OCI-LY3 (cell line): ENCODE measurements at regions not wholly inside any gene's neighbourhood (a gene's known extent, or its start where the extent isn't known, plus 50 kb on each side); places are given as distances from the start of the nearest gene placed in this dataset.

ENCODE experiments used
- H2AFZ ChIP-seq: fragments of 200-600, 300-600 bp; shearing (Covaris generic); 2 replicates; pipeline ENCODE4 v1.6.0; 2014; ENCODE audit warnings: antibody characterized with exemption, low read depth, low read length
- H3K27ac ChIP-seq: fragments of 200-600, 300-600 bp; sonication (generic); 2 replicates; pipeline ENCODE4 v1.5.1; 2014; ENCODE audit warnings: mild to moderate bottlenecking, low read length, moderate library complexity, mixed read lengths
- H3K27me3 ChIP-seq: fragments of 200-600, 300-600 bp; sonication (generic); 2 replicates; pipeline ENCODE4 v1.6.1; 2014; ENCODE audit warnings: low read depth, low read length, mixed read lengths
- H3K36me3 ChIP-seq: fragments of 200-600, 300-600 bp; sonication (generic); replicated peaks from 2 replicates; pipeline ENCODE3; 2014; ENCODE audit warnings: low read depth, low read length, mixed read lengths
- H3K4me1 ChIP-seq: fragments of 300-600, 200-600 bp; sonication (generic); 2 replicates; pipeline ENCODE4 v1.6.1; 2014; ENCODE audit warnings: low read length, mixed read lengths
- H3K4me2 ChIP-seq: fragments of 200-600, 300-600 bp; sonication (generic); 2 replicates; pipeline ENCODE4 v1.6.1; 2014; ENCODE audit warnings: low read length, mixed read lengths
- H3K4me3 ChIP-seq: fragments of 300-600, 200-600 bp; sonication (generic); 2 replicates; pipeline ENCODE4 v1.5.1; 2014; ENCODE audit warnings: antibody characterized with exemption, mild to moderate bottlenecking, low read length, moderate library complexity
- H3K79me2 ChIP-seq: fragments of 300-600, 200-600 bp; shearing (Covaris generic); 2 replicates; pipeline ENCODE4 v1.6.1; 2014; ENCODE audit warnings: mild to moderate bottlenecking, low read length, mixed read lengths
- H3K9ac ChIP-seq: fragments of 300-600, 200-600 bp; shearing (Covaris generic); 2 replicates; pipeline ENCODE4 v1.6.0; 2014; ENCODE audit warnings: mild to moderate bottlenecking, low read length, moderate library complexity
- H3K9me3 ChIP-seq: fragments of 200-600, 300-600 bp; shearing (Covaris generic); 2 replicates; pipeline ENCODE4 v1.6.1; 2014; ENCODE audit warnings: low read length, mixed read lengths; ENCODE audit not compliant: insufficient read depth
- H4K20me1 ChIP-seq: fragments of 200-600, 300-600 bp; sonication (generic); 2 replicates; pipeline ENCODE4 v1.6.1; 2016; ENCODE audit warnings: low read length, mixed read lengths; ENCODE audit not compliant: insufficient read depth
- CTCF ChIP-seq: fragments of 200-600, 300-600 bp; sonication (generic); IDR thresholded peaks from 2 replicates; pipeline ENCODE4 v1.5.1; 2014; ENCODE audit warnings: antibody characterized with exemption, low read length, low read depth
- EZH2phosphoT487 ChIP-seq: fragments of 200-600 bp; shearing (Covaris generic); IDR thresholded peaks from 2 replicates; pipeline ENCODE4 v1.6.1; 2018; ENCODE audit warnings: antibody characterized with exemption, mixed run types, low read depth

DNA sequence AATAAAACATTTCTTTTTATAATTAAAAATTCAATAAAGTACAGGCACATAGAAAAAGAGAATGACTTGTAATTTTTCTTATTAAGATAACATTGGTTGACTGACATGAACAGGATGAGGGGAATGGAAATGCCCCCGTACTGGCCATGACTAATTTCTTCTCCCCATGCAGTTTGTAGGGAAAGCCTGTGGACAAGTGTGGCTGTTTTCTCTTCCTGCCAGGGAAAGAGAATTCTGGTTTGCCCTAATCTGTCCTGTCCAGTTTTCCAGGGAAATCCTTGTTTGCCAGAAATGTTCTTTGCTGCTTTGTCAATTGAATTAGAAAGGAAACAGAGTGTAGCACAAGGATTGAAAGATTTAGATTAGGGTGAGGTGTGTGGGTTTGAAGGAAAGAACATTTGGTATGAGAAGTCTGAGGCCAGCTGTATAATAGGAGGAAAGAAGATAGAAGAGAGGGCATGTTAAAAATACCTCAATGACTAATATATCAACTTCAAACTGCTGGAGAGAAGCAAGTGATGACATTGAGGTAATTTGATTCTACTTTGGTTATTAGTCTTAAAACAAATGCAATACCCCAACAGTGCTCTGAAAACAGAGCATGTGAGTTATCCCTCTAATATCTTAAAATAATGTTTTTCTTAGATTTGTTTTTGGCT, 593.9 kb upstream of the ZNF804A start:
- Histone ChIP-seq H3K36me3 (peaks cover 15% of the 10 kb centered on the region), H3K4me2 (peak overlapping the region; percentile 73), H3K4me3 (peak overlapping the region; percentile 37), H3K79me2 (no peaks in the 10 kb centered on the region), H3K27ac (peak overlapping the region; percentile 82), H2AFZ (no peak overlapping the region), H4K20me1 (no peaks in the 10 kb centered on the region), H3K4me1 (peaks cover 66% of the 10 kb centered on the region), H3K27me3 (no peaks in the 10 kb centered on the region), H3K9ac (peak overlapping the region; percentile 35; the same call in 1 of the 2 replicates), H3K9me3 (0 out of 2 replicates have a peak, but pooled peaks cover 5% of the 10 kb centered on the region)
- no peak for TF ChIP-seq EZH2phosphoT487
- no peak for TF ChIP-seq CTCF

GRCh38 chr2:184004948-184005672, 593.2 kb upstream of the ZNF804A start:
- Histone ChIP-seq H3K9me3 (0 out of 2 replicates have a peak, but pooled peaks cover 5% of the 10 kb centered on the region), H3K79me2 (no peaks in the 10 kb centered on the region), H3K4me2 (peak overlapping the region; percentile 73), H3K4me1 (peaks cover 61% of the 10 kb centered on the region), H3K27ac (peak overlapping the region; percentile 82), H4K20me1 (no peaks in the 10 kb centered on the region), H3K9ac (peak overlapping the region; percentile 24), H3K4me3 (peak overlapping the region; percentile 3; the same call in 1 of the 2 replicates), H3K36me3 (peaks cover 15% of the 10 kb centered on the region), H3K27me3 (no peaks in the 10 kb centered on the region), H2AFZ (peak overlapping the region; percentile 22; the same call in 1 of the 2 replicates)
- TF ChIP-seq EZH2phosphoT487 (no peak), CTCF (no peak)

GRCh38 chr2:184006998-184007397, 591.3 kb upstream of the ZNF804A start:
- no peak overlapping the region for H3K4me3 ChIP-seq
- H3K27me3 ChIP-seq, result no peaks in the 10 kb centered on the region
- no peak overlapping the region for H3K27ac ChIP-seq
- no peaks in the 10 kb centered on the region for H4K20me1 ChIP-seq
- no peak overlapping the region for H3K9ac ChIP-seq
- H3K9me3 ChIP-seq, result no peaks in the 10 kb centered on the region
- no peaks in the 10 kb centered on the region for H3K79me2 ChIP-seq
- no peak overlapping the region for H3K4me2 ChIP-seq
- H3K36me3 ChIP-seq, result peaks cover 8% of the 10 kb centered on the region
- H3K4me1 ChIP-seq, result peaks cover 49% of the 10 kb centered on the region
- no peak overlapping the region for H2AFZ ChIP-seq
- TF ChIP-seq CTCF, result no peak
- no peak for TF ChIP-seq EZH2phosphoT487

DNA sequence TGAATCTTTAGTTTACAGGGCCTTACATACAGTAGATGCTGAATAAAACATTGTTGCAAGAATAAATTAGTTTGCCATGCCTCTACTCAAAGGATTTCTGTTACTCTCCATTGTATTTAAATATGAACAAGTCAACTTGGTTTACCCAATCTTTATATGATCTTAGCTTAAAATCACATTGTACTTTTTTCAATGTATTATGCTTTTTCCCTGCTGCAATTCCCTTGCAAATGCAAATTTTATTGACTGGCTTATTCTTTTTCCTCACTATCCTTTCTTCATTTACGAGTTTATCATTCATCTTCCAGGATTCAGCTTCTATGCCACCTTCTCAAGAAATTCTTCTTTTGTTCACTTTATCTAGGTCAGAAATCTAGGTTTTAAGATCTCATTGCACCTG, 571.4 kb upstream of the ZNF804A start:
- H3K27ac ChIP-seq, result no peak overlapping the region
- H3K9me3 ChIP-seq, result no peaks in the 10 kb centered on the region
- no peak overlapping the region for H3K4me3 ChIP-seq
- no peaks in the 10 kb centered on the region for H3K79me2 ChIP-seq
- H3K4me2 ChIP-seq, result no peak overlapping the region
- no peak overlapping the region for H3K9ac ChIP-seq
- H3K4me1 ChIP-seq, result peaks cover 12% of the 10 kb centered on the region
- no peaks in the 10 kb centered on the region for H3K27me3 ChIP-seq
- no peak overlapping the region for H2AFZ ChIP-seq
- TF ChIP-seq CTCF, result no peak
- TF ChIP-seq EZH2phosphoT487, result no peak
- H4K20me1 ChIP-seq, result no peaks in the 10 kb centered on the region
- H3K36me3 ChIP-seq, result no peaks in the 10 kb centered on the region
